OCI-LY1 (cell line): ENCODE measurements at regions not wholly inside any gene's neighbourhood (a gene's known extent, or its start where the extent isn't known, plus 50 kb on each side); places are given as distances from the start of the nearest gene placed in this dataset.

Experiments
- H2AFZ ChIP-seq: fragments of 200-600 bp; sonication (generic), shearing (Covaris generic); 2 replicates; pipeline ENCODE4 v1.6.0; 2014; ENCODE audit warnings: antibody characterized with exemption, mild to moderate bottlenecking, low read length
- H3F3A ChIP-seq: fragments of 200-600 bp; sonication (generic), shearing (Covaris generic); 2 replicates; pipeline ENCODE4 v1.6.0; 2014; ENCODE audit warnings: mild to moderate bottlenecking, antibody characterized with exemption, low read length, moderate library complexity; ENCODE audit not compliant: insufficient read depth
- H3K27ac ChIP-seq: fragments of 200-600 bp; sonication (generic); 2 replicates; pipeline ENCODE4 v1.5.1; 2014; ENCODE audit warnings: low read length, mixed run types, mild to moderate bottlenecking, low read depth; ENCODE audit not compliant: poor library complexity, severe bottlenecking
- H3K27me3 ChIP-seq: fragments of 200-600 bp; sonication (generic); 2 replicates; pipeline ENCODE4 v1.6.0; 2014; ENCODE audit warnings: antibody characterized with exemption, mild to moderate bottlenecking, low read length, moderate library complexity; ENCODE audit not compliant: insufficient read depth
- H3K36me3 ChIP-seq: fragments of 200-600 bp; sonication (generic); 2 replicates; pipeline ENCODE4 v1.6.1; 2014; ENCODE audit warnings: mild to moderate bottlenecking, antibody characterized with exemption, low read length, moderate library complexity, mixed read lengths; ENCODE audit not compliant: insufficient read depth
- H3K4me1 ChIP-seq: fragments of 200-600 bp; sonication (generic); 2 replicates; pipeline ENCODE4 v1.5.1; 2014; ENCODE audit warnings: mild to moderate bottlenecking, low read length, moderate library complexity; ENCODE audit not compliant: insufficient read depth, severe bottlenecking
- H3K4me2 ChIP-seq: fragments of 200-600 bp; sonication (generic), shearing (Covaris generic); 2 replicates; pipeline ENCODE4 v1.6.1; 2014; ENCODE audit warnings: low read length
- H3K4me3 ChIP-seq: fragments of 200-600 bp; sonication (generic); 2 replicates; pipeline ENCODE4 v1.5.1; 2014; ENCODE audit warnings: low read length, low read depth, mild to moderate bottlenecking, mixed read lengths; ENCODE audit not compliant: poor library complexity, severe bottlenecking
- H3K79me2 ChIP-seq: fragments of 200-600 bp; shearing (Covaris generic); 2 replicates; pipeline ENCODE4 v1.6.1; 2016; ENCODE audit warnings: mixed run types, low read length, mixed read lengths; ENCODE audit not compliant: insufficient read depth
- H3K9ac ChIP-seq: fragments of 200-600 bp; sonication (generic), shearing (Covaris generic); 2 replicates; pipeline ENCODE4 v1.6.1; 2014; ENCODE audit warnings: mild to moderate bottlenecking, low read length, mixed read lengths
- H3K9me2 ChIP-seq: fragments of 200-600 bp; sonication (generic), shearing (Covaris generic); 2 replicates; pipeline ENCODE4 v1.6.1; 2014; ENCODE audit warnings: low read depth, mild to moderate bottlenecking, low read length, mixed read lengths
- H3K9me3 ChIP-seq: fragments of 200-600 bp; shearing (Covaris generic); 2 replicates; pipeline ENCODE4 v1.6.1; 2014; ENCODE audit warnings: low read length, mixed read lengths
- H4K20me1 ChIP-seq: fragments of 200-600 bp; sonication (generic), shearing (Covaris generic); 2 replicates; pipeline ENCODE4 v1.6.0; 2016; ENCODE audit warnings: mild to moderate bottlenecking, low read length; ENCODE audit not compliant: insufficient read depth
- EZH2 ChIP-seq: fragments of 200-600 bp; sonication (generic), shearing (Covaris generic); IDR thresholded peaks from 2 replicates; pipeline ENCODE4 v1.8.0; 2017; ENCODE audit warnings: borderline replicate concordance, mixed run types, mild to moderate bottlenecking, antibody characterized with exemption, low read length, moderate library complexity, mixed read lengths
- TF ChIP-seq, protein P1 (sequence below): fragments of 200-600 bp; sonication (generic), shearing (Covaris generic); IDR thresholded peaks from 2 replicates; pipeline ENCODE4 v1.5.1; 2017; ENCODE audit warnings: mild to moderate bottlenecking, antibody characterized with exemption, low read length, moderate library complexity, mixed read lengths

DNA sequence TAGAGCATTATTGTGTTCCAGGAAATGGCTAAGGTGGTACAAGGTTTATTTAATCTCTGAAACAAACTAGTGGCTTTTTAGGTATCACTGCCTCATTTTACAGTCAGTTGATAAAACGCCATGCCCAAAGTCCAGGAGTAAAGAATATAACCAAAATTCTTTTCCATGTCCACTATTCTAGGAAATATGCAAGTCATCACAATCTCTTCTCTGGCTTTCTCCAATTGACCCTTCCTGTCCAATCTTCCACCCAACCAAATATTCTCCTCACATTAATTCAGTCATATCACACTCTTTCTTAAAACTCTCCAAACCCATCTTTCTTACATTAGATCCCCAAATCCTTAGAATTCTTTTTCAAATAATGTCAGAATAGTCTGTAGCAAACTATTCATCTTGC is 1110.0 kb upstream of the CDH8 start:
- Histone ChIP-seq H3K27ac (no peak overlapping the region), H3K4me1 (no peaks in the 10 kb centered on the region), H3K9me3 (no peaks in the 10 kb centered on the region), H4K20me1 (no peaks in the 10 kb centered on the region), H3K9ac (no peak overlapping the region), H2AFZ (no peak overlapping the region), H3K4me3 (no peak overlapping the region), H3K36me3 (no peaks in the 10 kb centered on the region), H3K79me2 (no peaks in the 10 kb centered on the region), H3K4me2 (no peak overlapping the region), H3K9me2 (no peaks in the 10 kb centered on the region), H3K27me3 (no peaks in the 10 kb centered on the region), H3F3A (no peaks in the 10 kb centered on the region)
- TF ChIP-seq, protein P1, sequence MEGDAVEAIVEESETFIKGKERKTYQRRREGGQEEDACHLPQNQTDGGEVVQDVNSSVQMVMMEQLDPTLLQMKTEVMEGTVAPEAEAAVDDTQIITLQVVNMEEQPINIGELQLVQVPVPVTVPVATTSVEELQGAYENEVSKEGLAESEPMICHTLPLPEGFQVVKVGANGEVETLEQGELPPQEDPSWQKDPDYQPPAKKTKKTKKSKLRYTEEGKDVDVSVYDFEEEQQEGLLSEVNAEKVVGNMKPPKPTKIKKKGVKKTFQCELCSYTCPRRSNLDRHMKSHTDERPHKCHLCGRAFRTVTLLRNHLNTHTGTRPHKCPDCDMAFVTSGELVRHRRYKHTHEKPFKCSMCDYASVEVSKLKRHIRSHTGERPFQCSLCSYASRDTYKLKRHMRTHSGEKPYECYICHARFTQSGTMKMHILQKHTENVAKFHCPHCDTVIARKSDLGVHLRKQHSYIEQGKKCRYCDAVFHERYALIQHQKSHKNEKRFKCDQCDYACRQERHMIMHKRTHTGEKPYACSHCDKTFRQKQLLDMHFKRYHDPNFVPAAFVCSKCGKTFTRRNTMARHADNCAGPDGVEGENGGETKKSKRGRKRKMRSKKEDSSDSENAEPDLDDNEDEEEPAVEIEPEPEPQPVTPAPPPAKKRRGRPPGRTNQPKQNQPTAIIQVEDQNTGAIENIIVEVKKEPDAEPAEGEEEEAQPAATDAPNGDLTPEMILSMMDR = no peak
- TF ChIP-seq EZH2 = no peak

DNA sequence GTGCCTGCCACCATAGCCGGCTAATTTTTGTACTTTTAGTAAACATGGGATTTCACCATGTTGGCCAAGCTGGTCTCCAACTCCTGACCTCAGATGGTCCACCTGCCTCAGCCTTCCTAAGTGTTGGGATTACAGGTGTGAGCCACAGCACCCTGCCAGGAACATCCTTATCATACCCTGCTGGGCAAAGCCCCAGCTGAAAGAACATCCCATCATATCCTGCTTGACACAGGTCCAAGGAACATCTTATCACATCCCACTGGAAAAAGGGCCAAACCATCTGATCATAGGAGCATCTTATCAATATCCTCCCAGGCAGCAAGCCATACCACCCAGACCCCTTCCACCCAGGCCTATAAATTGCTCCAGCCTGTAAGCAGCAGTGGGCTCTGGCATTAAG is 1109.2 kb upstream of the CDH8 start:
- no peak overlapping the region for H3K4me3 ChIP-seq
- no peak overlapping the region for H2AFZ ChIP-seq
- no peak overlapping the region for H3K9ac ChIP-seq
- H3K36me3 ChIP-seq = no peaks in the 10 kb centered on the region
- H3K4me1 ChIP-seq = no peaks in the 10 kb centered on the region
- no peaks in the 10 kb centered on the region for H3K9me2 ChIP-seq
- no peaks in the 10 kb centered on the region for H3K27me3 ChIP-seq
- no peaks in the 10 kb centered on the region for H4K20me1 ChIP-seq
- no peak overlapping the region for H3K4me2 ChIP-seq
- H3K27ac ChIP-seq = no peak overlapping the region
- TF ChIP-seq EZH2 = no peak
- TF ChIP-seq, protein P1 = no peak
- no peaks in the 10 kb centered on the region for H3K79me2 ChIP-seq
- no peaks in the 10 kb centered on the region for H3K9me3 ChIP-seq
- no peaks in the 10 kb centered on the region for H3F3A ChIP-seq

DNA sequence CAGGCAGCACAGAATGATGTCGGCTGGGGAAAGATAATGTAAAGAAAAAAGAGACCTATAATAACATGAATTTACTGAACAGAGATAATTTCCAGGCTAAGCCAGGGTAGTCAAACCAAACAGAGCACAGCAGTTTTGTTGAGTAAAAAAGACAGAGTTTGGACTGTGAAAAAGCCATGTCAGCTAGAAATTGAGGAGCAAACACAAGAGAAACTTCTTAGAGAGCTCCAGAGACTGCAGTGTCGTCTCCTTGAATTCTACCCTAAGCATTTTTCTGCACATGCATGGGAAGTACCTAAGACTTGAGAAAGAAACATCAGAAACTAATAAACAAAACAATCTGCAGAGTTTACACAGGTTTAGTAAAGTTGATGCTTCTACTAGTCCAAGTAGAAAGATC is 1098.8 kb upstream of the CDH8 start:
- no peaks in the 10 kb centered on the region for H3K9me3 ChIP-seq
- no peak overlapping the region for H3K27ac ChIP-seq
- no peaks in the 10 kb centered on the region for H3K4me1 ChIP-seq
- no peaks in the 10 kb centered on the region for H3K27me3 ChIP-seq
- no peaks in the 10 kb centered on the region for H3K36me3 ChIP-seq
- no peaks in the 10 kb centered on the region for H4K20me1 ChIP-seq
- no peak overlapping the region for H3K4me2 ChIP-seq
- H3F3A ChIP-seq = no peaks in the 10 kb centered on the region
- TF ChIP-seq, protein P1 = no peak
- TF ChIP-seq EZH2 = no peak
- no peaks in the 10 kb centered on the region for H3K9me2 ChIP-seq
- no peak overlapping the region for H3K4me3 ChIP-seq
- H3K79me2 ChIP-seq = no peaks in the 10 kb centered on the region
- H2AFZ ChIP-seq = no peak overlapping the region
- H3K9ac ChIP-seq = no peak overlapping the region
